IMR-90 (cell line): ENCODE measurements at regions not wholly inside any gene's neighbourhood (a gene's known extent, or its start where the extent isn't known, plus 50 kb on each side); places are given as distances from the start of the nearest gene placed in this dataset.

Experiments
- BHLHE40 ChIP-seq: fragments of 150-350 bp; IDR thresholded peaks from 2 replicates; pipeline ENCODE4 v1.6.1; 2016; ENCODE audit warnings: mild to moderate bottlenecking, low read depth, low read length
- CTCF ChIP-seq: conservative IDR thresholded peaks from 2 replicates; pipeline ENCODE4 v1.5.1; 2012; ENCODE audit warnings: mild to moderate bottlenecking, low read depth, low read length, improper control_type of control experiment
- SMC3 ChIP-seq: fragments of 150-350 bp; IDR thresholded peaks from 2 replicates; pipeline ENCODE4 v1.6.1; 2016; ENCODE audit warnings: low read depth, mild to moderate bottlenecking, antibody characterized with exemption, low read length, moderate library complexity

GRCh38 chr6:88529726-88530125, 363.6 kb upstream of the CNR1 start:
- TF ChIP-seq CTCF, result no peak
- no peak for TF ChIP-seq SMC3
- no peak for TF ChIP-seq BHLHE40
